ENCODE measurements at regions not wholly inside any gene's neighbourhood (a gene's known extent, or its start where the extent isn't known, plus 50 kb on each side); places are given as distances from the start of the nearest gene placed in this dataset.

GRCh38 chr6:44034931-44035345 lies 92.3 kb downstream of the MRPL14 start:
- Mint-ChIP-seq H3K27ac (peak overlapping the region in 1 of 3 experiments; percentile 42; a peak in 3 of 7 replicates), H3K4me3 (no peak overlapping the region)
- no peak overlapping the region for H3K27ac ChIP-seq (ENCODE audit: insufficient read length, low read depth, low read length)

More at GRCh38 chr6:44034931-44035345, 92.3 kb downstream of the MRPL14 start:
- TF ChIP-seq, protein P1, sequence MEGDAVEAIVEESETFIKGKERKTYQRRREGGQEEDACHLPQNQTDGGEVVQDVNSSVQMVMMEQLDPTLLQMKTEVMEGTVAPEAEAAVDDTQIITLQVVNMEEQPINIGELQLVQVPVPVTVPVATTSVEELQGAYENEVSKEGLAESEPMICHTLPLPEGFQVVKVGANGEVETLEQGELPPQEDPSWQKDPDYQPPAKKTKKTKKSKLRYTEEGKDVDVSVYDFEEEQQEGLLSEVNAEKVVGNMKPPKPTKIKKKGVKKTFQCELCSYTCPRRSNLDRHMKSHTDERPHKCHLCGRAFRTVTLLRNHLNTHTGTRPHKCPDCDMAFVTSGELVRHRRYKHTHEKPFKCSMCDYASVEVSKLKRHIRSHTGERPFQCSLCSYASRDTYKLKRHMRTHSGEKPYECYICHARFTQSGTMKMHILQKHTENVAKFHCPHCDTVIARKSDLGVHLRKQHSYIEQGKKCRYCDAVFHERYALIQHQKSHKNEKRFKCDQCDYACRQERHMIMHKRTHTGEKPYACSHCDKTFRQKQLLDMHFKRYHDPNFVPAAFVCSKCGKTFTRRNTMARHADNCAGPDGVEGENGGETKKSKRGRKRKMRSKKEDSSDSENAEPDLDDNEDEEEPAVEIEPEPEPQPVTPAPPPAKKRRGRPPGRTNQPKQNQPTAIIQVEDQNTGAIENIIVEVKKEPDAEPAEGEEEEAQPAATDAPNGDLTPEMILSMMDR (conservative IDR thresholded peaks at IDR 0.05) = no peak
- Histone ChIP-seq H4K5ac (ENCODE audit: insufficient read length, low read depth, low read length) (no peak overlapping the region), H3K23ac (ENCODE audit: insufficient read length, low read depth, low read length) (no peak overlapping the region), H2BK12ac (ENCODE audit: insufficient read length, low read depth, low read length) (no peak overlapping the region), H3K23me2 (ENCODE audit: insufficient read length, low read depth, low read length, poor library complexity, severe bottlenecking) (no peaks in the 10 kb centered on the region), H2BK15ac (ENCODE audit: low read depth, low read length) (no peak overlapping the region), H2BK5ac (ENCODE audit: insufficient read length, low read length) (no peak overlapping the region), H4K91ac (ENCODE audit: insufficient read length, low read depth, low read length) (no peak overlapping the region), H3K4me1 (ENCODE audit: insufficient read depth, low read length) (no peaks in the 10 kb centered on the region; the same call in 1 of the 2 replicates), H2AFZ (ENCODE audit: low read length) (no peak overlapping the region), H2BK120ac (ENCODE audit: low read depth, low read length, poor library complexity, severe bottlenecking) (no peak overlapping the region), H2BK20ac (ENCODE audit: low read depth, low read length, poor library complexity, severe bottlenecking) (no peak overlapping the region), H3K79me2 (ENCODE audit: insufficient read depth, low read length) (no peaks in the 10 kb centered on the region), H3K79me1 (ENCODE audit: insufficient read depth, low read depth, low read length, poor library complexity, severe bottlenecking) (no peaks in the 10 kb centered on the region), H3K14ac (ENCODE audit: insufficient read depth, low read length) (no peak overlapping the region), H3K4me2 (ENCODE audit: insufficient read depth, insufficient read length, low read length) (no peak overlapping the region), H3K9me3 (ENCODE audit: control insufficient read depth, low read depth, low read length) (no peaks in the 10 kb centered on the region), H3K18ac (ENCODE audit: insufficient read length, low read depth, low read length) (no peak overlapping the region), H3K4ac (ENCODE audit: low read depth, low read length) (no peak overlapping the region), H3T11ph (ENCODE audit: low read length) (no peak overlapping the region), H3K27me3 (ENCODE audit: insufficient read depth, low read length) (no peaks in the 10 kb centered on the region; the same call in 1 of the 2 replicates), H3K9ac (ENCODE audit: extremely low read depth, insufficient read length, low read length) (no peak overlapping the region), H2AK5ac (ENCODE audit: insufficient read length, low read length) (no peak overlapping the region), H4K20me1 (ENCODE audit: control insufficient read depth, insufficient read depth, insufficient read length) (no peaks in the 10 kb centered on the region), H3K56ac (ENCODE audit: insufficient read length, low read depth, low read length) (no peak overlapping the region), H4K8ac (replicated peaks; ENCODE audit: insufficient read length, low read depth, low read length) (no peak overlapping the region)
- H3K4me1 Mint-ChIP-seq = peaks cover 13 to 18% of the 10 kb centered on the region in 2 experiments
- peaks cover 10% of the 10 kb centered on the region for H3K27me3 Mint-ChIP-seq (ENCODE audit: low read depth)
- no peaks in the 10 kb centered on the region; a peak in 1 of 5 replicates for H3K9me3 Mint-ChIP-seq
- DNase-seq = no peak
- no peaks in the 10 kb centered on the region for H3K36me3 Mint-ChIP-seq (ENCODE audit: insufficient read depth in 1 of 3, low read depth in 3 of 3)
- WGBS (ENCODE audit: extremely low coverage, insufficient read length, low lambda C conversion rate) = no CpG with 5 or more reads among the region's 3 CpGs
